Stomach (tissue), 4 donors: ENCODE measurements at regions not wholly inside any gene's neighbourhood (a gene's known extent, or its start where the extent isn't known, plus 50 kb on each side); places are given as distances from the start of the nearest gene placed in this dataset.
A peak's percentile ranks its signal among the peaks of the same experiment; 100 is the strongest.

ENCODE experiments used
- CTCF ChIP-seq, 7 experiments: fragments of 450-650 bp in 4 of 7; fragments of 200-600 bp in 3 of 7; sonication (generic) in 3 of 7; IDR thresholded peaks; one replicate each; pipeline ENCODE4 v1.5.1; 2016 to 2019; ENCODE audit warnings: antibody characterized with exemption in 7 of 7, control low read depth in 2 of 7, mild to moderate bottlenecking in 1 of 7
- EP300 ChIP-seq: sonication (generic); formaldehyde crosslinking; IDR thresholded peaks from one replicate; pipeline ENCODE4 v1.6.1; 2017; ENCODE audit warnings: antibody characterized with exemption
- POLR2A ChIP-seq, 4 donors: fragments of 450-650 bp; IDR thresholded peaks; one replicate each; pipeline ENCODE4 v1.6.1; 2016; ENCODE audit warnings: antibody characterized with exemption in 4 of 4, control low read depth in 2 of 4, mild to moderate bottlenecking in 1 of 4, moderate library complexity in 1 of 4
- POLR2AphosphoS5 ChIP-seq, 3 donors: sonication (generic); formaldehyde crosslinking; IDR thresholded peaks; one replicate each; pipeline ENCODE4 v1.6.1; 2016; ENCODE audit warnings: antibody characterized with exemption in 3 of 3

- TF ChIP-seq CTCF (IDR thresholded peaks at IDR 0.05) (peak in 6 of 7 experiments; percentile 33 to 94 (median 90)), POLR2A (IDR thresholded peaks at IDR 0.05) (no peak), POLR2AphosphoS5 (IDR thresholded peaks at IDR 0.05) (no peak), EP300 (no peak)
These were observed 132.6 kb upstream of the PODXL start for GRCh38 chr7:131688738-131689661.
